Keratinocyte (primary cell): ENCODE measurements at regions not wholly inside any gene's neighbourhood (a gene's known extent, or its start where the extent isn't known, plus 50 kb on each side); places are given as distances from the start of the nearest gene placed in this dataset.
"Not testable (repeated sequence)": the region's sequence is repeated elsewhere in the genome, so short reads cannot be mapped to it uniquely, and the experiment has no call there.

Experiments used
- DNase-seq: peaks from one replicate; pipeline ENCODE4 v3.0.0-alpha.2; 2011; ENCODE audit warnings: low read depth, missing footprints, low spot score
- FAIRE-seq: peaks from 2 replicates; lab custom pipeline; 2011; peaks lifted over from hg19 to GRCh38; lab: Jason Lieb, UNC
- H2AFZ ChIP-seq: 2 replicates; pipeline ENCODE4 v1.6.0; 2012; ENCODE audit warnings: low read length, control low read depth, inconsistent platforms; ENCODE audit not compliant: control insufficient read depth
- H3K27ac ChIP-seq: 2 replicates; pipeline ENCODE4 v1.5.1; 2011; ENCODE audit warnings: low read length; ENCODE audit not compliant: control insufficient read depth, insufficient read depth
- H3K27me3 ChIP-seq: 3 replicates; pipeline ENCODE4 v1.6.0; 2011; ENCODE audit warnings: low read length; ENCODE audit not compliant: control insufficient read depth, insufficient read depth; ENCODE audit errors: extremely low read depth
- H3K36me3 ChIP-seq, 2 experiments: 2 replicates in 1 of 2; 3 replicates in 1 of 2; pipeline ENCODE4 v1.5.1; 2011; ENCODE audit warnings: low read length in 2 of 2, mild to moderate bottlenecking in 1 of 2; ENCODE audit not compliant: control insufficient read depth in 2 of 2, insufficient read depth in 2 of 2; ENCODE audit errors: extremely low read depth in 1 of 2
- H3K4me1 ChIP-seq: 3 replicates; pipeline ENCODE4 v1.5.1; 2011; ENCODE audit warnings: low read length; ENCODE audit not compliant: control insufficient read depth, insufficient read depth; ENCODE audit errors: extremely low read depth
- H3K4me2 ChIP-seq: 3 replicates; pipeline ENCODE4 v1.6.0; 2011; ENCODE audit warnings: low read depth, low read length; ENCODE audit not compliant: control insufficient read depth, insufficient read depth; ENCODE audit errors: extremely low read depth
- H3K4me3 ChIP-seq, 3 experiments: fragments of 200-600 bp in 1 of 3; sonication (generic) in 1 of 3; 2 replicates in 2 of 3; 3 replicates in 1 of 3; pipeline ENCODE4 v1.5.1; 2011 to 2016; ENCODE audit warnings: low read length in 3 of 3, mild to moderate bottlenecking in 3 of 3, control low read depth in 2 of 3, inconsistent platforms in 1 of 3, low read depth in 1 of 3, mixed read lengths in 1 of 3, mixed run types in 1 of 3, moderate library complexity in 1 of 3; ENCODE audit not compliant: control insufficient read depth in 2 of 3, insufficient read depth in 2 of 3; ENCODE audit errors: extremely low read depth in 1 of 3
- H3K79me2 ChIP-seq: 2 replicates; pipeline ENCODE4 v1.6.0; 2012; ENCODE audit warnings: low read length; ENCODE audit not compliant: control insufficient read depth, insufficient read depth
- H3K9ac ChIP-seq: 3 replicates; pipeline ENCODE4 v1.6.0; 2011; ENCODE audit warnings: low read length; ENCODE audit not compliant: control insufficient read depth, insufficient read depth; ENCODE audit errors: extremely low read depth
- H3K9me1 ChIP-seq: 3 replicates; pipeline ENCODE4 v1.6.0; 2011; ENCODE audit warnings: low read length; ENCODE audit not compliant: control insufficient read depth, insufficient read depth; ENCODE audit errors: extremely low read depth
- H3K9me3 ChIP-seq: 2 replicates; pipeline ENCODE4 v1.5.1; 2012; ENCODE audit warnings: low read depth, low read length; ENCODE audit not compliant: control insufficient read depth
- H4K20me1 ChIP-seq: 3 replicates; pipeline ENCODE4 v1.6.0; 2011; ENCODE audit warnings: low read length; ENCODE audit not compliant: control insufficient read depth, insufficient read depth; ENCODE audit errors: extremely low read depth
- dilution Hi-C: fragments of 300-500 bp; cut with MboI; formaldehyde crosslinking; loops from one replicate; pipeline ENCODE4 v1.7.0; 2020; ENCODE audit warnings: low sequenced_read_pairs; ENCODE audit not compliant: extremely low pct_ligation_motif_present
- small RNA-seq, 3 experiments: library from RNA; depleted of rRNA; stranded (forward); fragments of <200 nt; gene quantifications; one replicate each; pipeline ENCODE3, GENCODE V24; 2012; ENCODE audit warnings: low read depth in 3 of 3, low replicate concordance in 1 of 3; ENCODE audit not compliant: insufficient read length in 3 of 3

DNA sequence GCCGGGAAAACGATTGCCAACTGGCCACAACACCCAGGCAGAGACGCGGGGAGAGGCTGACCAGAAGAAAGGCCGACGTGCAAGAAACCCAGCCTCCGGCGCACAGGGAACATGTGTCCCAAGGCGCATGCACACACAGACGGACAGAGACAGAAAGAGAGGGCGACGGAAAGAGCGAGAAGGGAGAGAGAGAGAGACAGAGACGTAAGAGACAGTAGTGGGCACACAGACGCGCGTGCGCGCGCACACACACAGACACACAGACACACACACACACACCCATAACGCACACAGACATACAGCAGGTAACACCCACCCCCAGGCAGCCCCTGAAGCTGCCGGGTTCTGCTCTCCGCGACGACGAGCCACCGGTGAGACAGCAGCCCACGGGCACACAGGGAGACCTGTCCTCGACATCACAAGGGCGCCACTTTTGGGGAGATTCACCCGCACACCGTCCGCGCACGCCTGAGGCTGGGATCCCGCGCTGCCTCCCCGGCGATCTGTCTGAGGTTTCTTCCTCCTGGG is 1581.8 kb downstream of the FOXD4L5 start:
- DNase-seq, FAIRE-seq, H3K36me3 ChIP-seq, H3K27me3 ChIP-seq, H3K4me3 ChIP-seq, H3K4me2 ChIP-seq, H3K9me3 ChIP-seq, H3K9ac ChIP-seq, H3K79me2 ChIP-seq, dilution Hi-C loops, H3K9me1 ChIP-seq, H3K4me1 ChIP-seq, H2AFZ ChIP-seq, H4K20me1 ChIP-seq, H3K27ac ChIP-seq: not testable (repeated sequence)

Small RNA genes lying in the stretch of these regions (small RNA-seq; reads per million reads assigned to genes)
- gene MIR4477B (0 reads per million in 3 experiments), gene PTGER4P3 (0 reads per million in 3 experiments), gene RNA5SP284 (0 reads per million in 3 experiments)
